Mesendoderm (in vitro differentiated cells): ENCODE measurements at regions not wholly inside any gene's neighbourhood (a gene's known extent, or its start where the extent isn't known, plus 50 kb on each side); places are given as distances from the start of the nearest gene placed in this dataset.
A peak's percentile ranks its signal among the peaks of the same experiment; 100 is the strongest.

Source experiments
- DNase-seq: peaks from one replicate; pipeline ENCODE4 v3.0.0; 2013
- H2AK5ac ChIP-seq: 2 replicates; pipeline ENCODE4 v1.6.1; 2013; ENCODE audit warnings: low read length, inconsistent platforms
- H2BK120ac ChIP-seq: 2 replicates; pipeline ENCODE4 v1.6.1; 2013; ENCODE audit warnings: low read depth, mild to moderate bottlenecking, low read length, moderate library complexity, mixed read lengths
- H2BK15ac ChIP-seq: replicated peaks from 2 replicates; pipeline ENCODE4 v1.6.1; 2013; ENCODE audit warnings: low read depth, mild to moderate bottlenecking, moderate library complexity
- H2BK5ac ChIP-seq: 2 replicates; pipeline ENCODE4 v1.6.1; 2013; ENCODE audit warnings: low read length, inconsistent platforms
- H3K18ac ChIP-seq: 2 replicates; pipeline ENCODE4 v1.6.1; 2013; ENCODE audit warnings: mild to moderate bottlenecking, low read length, mixed read lengths
- H3K23ac ChIP-seq: one replicate; pipeline ENCODE4 v1.6.1; 2013; ENCODE audit warnings: low read length
- H3K27ac ChIP-seq: 2 replicates; pipeline ENCODE4 v1.5.1; 2013; ENCODE audit warnings: low read depth, mild to moderate bottlenecking, inconsistent platforms, low read length, moderate library complexity
- H3K27me3 ChIP-seq: 2 replicates; pipeline ENCODE4 v1.6.1; 2013; ENCODE audit warnings: low read length, control low read depth, mild to moderate bottlenecking, inconsistent platforms; ENCODE audit not compliant: insufficient read depth, poor library complexity
- H3K36me3 ChIP-seq: 2 replicates; pipeline ENCODE4 v1.6.1; 2013; ENCODE audit warnings: low read length, inconsistent platforms; ENCODE audit not compliant: control insufficient read depth, insufficient read depth
- H3K4ac ChIP-seq: one replicate; pipeline ENCODE4 v1.6.1; 2013; ENCODE audit warnings: low read depth, mild to moderate bottlenecking, low read length, moderate library complexity
- H3K4me1 ChIP-seq: 2 replicates; pipeline ENCODE4 v1.6.1; 2013; ENCODE audit warnings: low read depth, low read length, inconsistent platforms; ENCODE audit not compliant: control insufficient read depth
- H3K4me2 ChIP-seq: 2 replicates; pipeline ENCODE4 v1.6.1; 2013; ENCODE audit warnings: low read length
- H3K4me3 ChIP-seq: 2 replicates; pipeline ENCODE4 v1.5.1; 2013; ENCODE audit warnings: mild to moderate bottlenecking, low read length
- H3K56ac ChIP-seq: one replicate; pipeline ENCODE4 v1.6.1; 2013; ENCODE audit warnings: low read length
- H3K79me1 ChIP-seq: 2 replicates; pipeline ENCODE4 v1.6.1; 2013; ENCODE audit warnings: low read length, inconsistent platforms
- H3K79me2 ChIP-seq: 2 replicates; pipeline ENCODE4 v1.6.1; 2013; ENCODE audit warnings: mild to moderate bottlenecking, low read length; ENCODE audit not compliant: control insufficient read depth, insufficient read depth
- H3K9ac ChIP-seq: 2 replicates; pipeline ENCODE4 v1.6.1; 2013; ENCODE audit warnings: low read length, inconsistent platforms
- H4K5ac ChIP-seq: one replicate; pipeline ENCODE4 v1.6.1; 2013; ENCODE audit warnings: low read length
- H4K8ac ChIP-seq: one replicate; pipeline ENCODE4 v1.6.1; 2013; ENCODE audit warnings: low read depth, mild to moderate bottlenecking, control low read depth, low read length, moderate library complexity
- WGBS: extraction: QIAGEN DNeasy Blood & Tissue Kit; methylation state at CpG from one replicate; pipeline ENCODE4 v1.1.7; 2013; ENCODE audit warnings: low lambda C conversion rate, missing lambda C conversion rate; ENCODE audit not compliant: insufficient coverage; ENCODE audit errors: extremely low coverage; 5-methylcytosine and 5-hydroxymethylcytosine counted together

- no peak for DNase-seq
- H2BK5ac ChIP-seq, result no peak overlapping the region
- H3K27ac ChIP-seq, result no peak overlapping the region
- H3K4me1 ChIP-seq, result no peaks in the 10 kb centered on the region
- no peak overlapping the region for H2AK5ac ChIP-seq
- H2BK15ac ChIP-seq, result no peak overlapping the region
- H3K56ac ChIP-seq, result no peak overlapping the region
- no peaks in the 10 kb centered on the region for H3K27me3 ChIP-seq
- no peak overlapping the region for H2BK120ac ChIP-seq
- H3K36me3 ChIP-seq, result no peaks in the 10 kb centered on the region
- H3K4ac ChIP-seq, result no peak overlapping the region
- no peak overlapping the region for H3K9ac ChIP-seq
- no peak overlapping the region for H4K5ac ChIP-seq
- no peak overlapping the region for H3K23ac ChIP-seq
- H3K4me3 ChIP-seq, result no peak overlapping the region
- no peak overlapping the region for H3K4me2 ChIP-seq
- H3K18ac ChIP-seq, result no peak overlapping the region
- no peaks in the 10 kb centered on the region for H3K79me1 ChIP-seq
- no peak overlapping the region for H4K8ac ChIP-seq
- H3K79me2 ChIP-seq, result no peaks in the 10 kb centered on the region
These were observed 1991.1 kb downstream of the ARAP2 start for GRCh38 chr4:34253239-34253638.

DNA sequence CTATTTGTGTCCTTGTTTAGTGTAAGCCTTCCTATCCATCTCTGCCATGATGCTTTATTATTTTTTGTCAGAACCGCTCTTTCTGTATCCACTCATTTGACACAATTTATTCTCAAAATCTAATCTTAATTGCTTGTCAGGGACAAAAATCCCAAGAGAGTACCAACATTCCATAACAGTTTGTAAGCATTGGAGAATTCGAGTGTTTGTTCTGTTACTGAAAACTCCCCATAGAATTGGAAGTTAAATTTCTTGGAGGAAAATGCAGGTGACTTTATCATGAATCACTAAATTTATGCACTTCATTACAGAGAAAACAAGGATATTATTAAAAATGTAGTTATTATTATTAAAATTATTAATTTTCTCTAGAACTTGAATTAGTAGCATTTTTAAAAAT, 1986.1 kb downstream of the ARAP2 start:
- no peak overlapping the region for H3K27ac ChIP-seq
- no peak overlapping the region for H2BK15ac ChIP-seq
- no peaks in the 10 kb centered on the region for H3K79me1 ChIP-seq
- H3K4me1 ChIP-seq, result no peaks in the 10 kb centered on the region
- H3K4me2 ChIP-seq, result no peak overlapping the region
- peak; percentile 9 for DNase-seq
- no peak overlapping the region for H3K9ac ChIP-seq
- H2BK5ac ChIP-seq, result no peak overlapping the region
- H4K5ac ChIP-seq, result no peak overlapping the region
- no peak overlapping the region for H3K18ac ChIP-seq
- H3K4ac ChIP-seq, result no peak overlapping the region
- no peak overlapping the region for H3K56ac ChIP-seq
- H3K27me3 ChIP-seq, result no peaks in the 10 kb centered on the region
- H3K79me2 ChIP-seq, result no peaks in the 10 kb centered on the region
- no peaks in the 10 kb centered on the region for H3K36me3 ChIP-seq
- H4K8ac ChIP-seq, result no peak overlapping the region
- no CpG with 5 or more reads among the region's 2 CpGs for WGBS
- H3K23ac ChIP-seq, result no peak overlapping the region
- H2BK120ac ChIP-seq, result no peak overlapping the region
- H3K4me3 ChIP-seq, result no peak overlapping the region
- no peak overlapping the region for H2AK5ac ChIP-seq

- no peak overlapping the region for H3K56ac ChIP-seq
- no peak overlapping the region for H3K9ac ChIP-seq
- no peak overlapping the region for H4K5ac ChIP-seq
- no peak overlapping the region for H2BK5ac ChIP-seq
- no peaks in the 10 kb centered on the region for H3K79me2 ChIP-seq
- WGBS, result no CpG with 5 or more reads among the region's 2 CpGs
- no peaks in the 10 kb centered on the region for H3K36me3 ChIP-seq
- H2BK120ac ChIP-seq, result no peak overlapping the region
- no peaks in the 10 kb centered on the region for H3K27me3 ChIP-seq
- H3K4ac ChIP-seq, result no peak overlapping the region
- H2BK15ac ChIP-seq, result no peak overlapping the region
- H2AK5ac ChIP-seq, result no peak overlapping the region
- no peak overlapping the region for H3K4me3 ChIP-seq
- no peak for DNase-seq
- no peaks in the 10 kb centered on the region for H3K79me1 ChIP-seq
- H3K27ac ChIP-seq, result no peak overlapping the region
- H3K4me1 ChIP-seq, result no peaks in the 10 kb centered on the region
- H4K8ac ChIP-seq, result no peak overlapping the region
- no peak overlapping the region for H3K23ac ChIP-seq
- H3K18ac ChIP-seq, result no peak overlapping the region
- no peak overlapping the region for H3K4me2 ChIP-seq
These were observed 1982.5 kb downstream of the ARAP2 start for GRCh38 chr4:34261799-34262314.

- Histone ChIP-seq H3K4me3 (no peak overlapping the region), H2BK5ac (no peak overlapping the region), H3K27me3 (no peaks in the 10 kb centered on the region), H2BK120ac (no peak overlapping the region), H3K27ac (no peak overlapping the region), H3K56ac (no peak overlapping the region), H3K79me1 (no peaks in the 10 kb centered on the region), H2AK5ac (no peak overlapping the region), H4K5ac (no peak overlapping the region), H4K8ac (no peak overlapping the region), H2BK15ac (no peak overlapping the region), H3K4me2 (no peak overlapping the region), H3K79me2 (no peaks in the 10 kb centered on the region), H3K4ac (no peak overlapping the region), H3K9ac (no peak overlapping the region), H3K23ac (no peak overlapping the region), H3K18ac (no peak overlapping the region), H3K4me1 (no peaks in the 10 kb centered on the region), H3K36me3 (no peaks in the 10 kb centered on the region)
- DNase-seq, result no peak
- no CpG with 5 or more reads among the region's 1 CpG for WGBS
These were observed 1974.7 kb downstream of the ARAP2 start for GRCh38 chr4:34269613-34270012.

- Histone ChIP-seq H3K79me1 (no peaks in the 10 kb centered on the region), H2BK120ac (no peak overlapping the region), H3K27ac (no peak overlapping the region), H2AK5ac (no peak overlapping the region), H2BK15ac (no peak overlapping the region), H3K4ac (no peak overlapping the region), H3K27me3 (no peaks in the 10 kb centered on the region), H4K5ac (no peak overlapping the region), H3K56ac (no peak overlapping the region), H3K79me2 (no peaks in the 10 kb centered on the region), H2BK5ac (no peak overlapping the region), H3K9ac (no peak overlapping the region), H3K18ac (no peak overlapping the region), H3K36me3 (no peaks in the 10 kb centered on the region), H3K23ac (no peak overlapping the region), H3K4me3 (no peak overlapping the region), H3K4me1 (no peaks in the 10 kb centered on the region), H4K8ac (no peak overlapping the region), H3K4me2 (no peak overlapping the region)
- DNase-seq, result no peak
- no CpG with 5 or more reads among the region's 5 CpGs for WGBS
These were observed 1972.6 kb downstream of the ARAP2 start for GRCh38 chr4:34271479-34272355.

DNA sequence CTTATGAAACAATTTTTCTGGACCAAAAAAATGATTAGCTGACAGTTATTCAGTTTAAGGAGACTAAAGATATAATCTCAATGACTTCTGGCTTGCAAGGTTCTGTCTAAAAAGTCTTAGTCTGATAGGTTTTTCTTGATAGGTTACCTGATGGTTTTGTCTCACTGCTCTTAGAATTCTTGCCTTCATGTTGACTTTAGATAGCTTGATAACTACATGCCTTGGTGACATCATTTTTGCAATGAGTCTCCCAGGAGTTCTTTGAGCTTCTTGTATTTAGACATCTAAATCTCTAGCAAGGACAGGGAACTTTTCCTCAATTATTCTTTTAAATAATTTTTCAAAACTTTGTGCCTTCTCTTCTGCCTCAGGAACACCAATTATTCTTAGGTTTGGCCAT, 1965.3 kb downstream of the ARAP2 start:
- H3K27me3 ChIP-seq, result no peaks in the 10 kb centered on the region
- no peak overlapping the region for H3K56ac ChIP-seq
- peak; percentile 62 for DNase-seq
- H3K4me2 ChIP-seq, result no peak overlapping the region
- H2BK5ac ChIP-seq, result no peak overlapping the region
- no peak overlapping the region for H3K9ac ChIP-seq
- no peak overlapping the region for H3K4me3 ChIP-seq
- H4K8ac ChIP-seq, result no peak overlapping the region
- no peaks in the 10 kb centered on the region for H3K79me1 ChIP-seq
- H2BK15ac ChIP-seq, result no peak overlapping the region
- no peak overlapping the region for H2AK5ac ChIP-seq
- H3K4me1 ChIP-seq, result no peaks in the 10 kb centered on the region
- H3K18ac ChIP-seq, result no peak overlapping the region
- no peak overlapping the region for H3K23ac ChIP-seq
- no peak overlapping the region for H2BK120ac ChIP-seq
- H3K27ac ChIP-seq, result no peak overlapping the region
- H3K36me3 ChIP-seq, result no peaks in the 10 kb centered on the region
- H3K79me2 ChIP-seq, result no peaks in the 10 kb centered on the region
- no peak overlapping the region for H3K4ac ChIP-seq
- H4K5ac ChIP-seq, result no peak overlapping the region
